ENCODE measurements at regions not wholly inside any gene's neighbourhood (a gene's known extent, or its start where the extent isn't known, plus 50 kb on each side); places are given as distances from the start of the nearest gene placed in this dataset.

GRCh38 chr3:18771931-18772330, 346.8 kb upstream of the SATB1 start:
- DNase-seq (ENCODE audit: low read depth) = no peak
- no peak for TF ChIP-seq CTCF (IDR thresholded peaks at IDR 0.05; ENCODE audit: insufficient read depth, low read depth, low read length, missing control alignments)
- H3K4me3 ChIP-seq (ENCODE audit: low read length) = no peak overlapping the region

GRCh38 chr3:18770800-18771199, 345.7 kb upstream of the SATB1 start:
- no peak for TF ChIP-seq CTCF (IDR thresholded peaks at IDR 0.05; ENCODE audit: insufficient read depth, low read depth, low read length, missing control alignments)
- no peak for DNase-seq (ENCODE audit: low read depth)
- H3K4me3 ChIP-seq (ENCODE audit: low read length) = no peak overlapping the region

GRCh38 chr3:18767756-18768303, 342.7 kb upstream of the SATB1 start:
- TF ChIP-seq CTCF (IDR thresholded peaks at IDR 0.05; ENCODE audit: insufficient read depth, low read depth, low read length, missing control alignments) = no peak
- no peak overlapping the region for H3K4me3 ChIP-seq (ENCODE audit: low read length)
- DNase-seq (ENCODE audit: low read depth) = no peak

- H3K4me3 ChIP-seq (ENCODE audit: low read length) = no peak overlapping the region
- TF ChIP-seq CTCF (IDR thresholded peaks at IDR 0.05; ENCODE audit: insufficient read depth, low read depth, low read length, missing control alignments) = no peak
- no peak for DNase-seq (ENCODE audit: low read depth)
Measured at GRCh38 chr3:18766974-18767373, 341.8 kb upstream of the SATB1 start.

GRCh38 chr3:18765662-18766061, 340.5 kb upstream of the SATB1 start:
- TF ChIP-seq CTCF (IDR thresholded peaks at IDR 0.05; ENCODE audit: insufficient read depth, low read depth, low read length, missing control alignments) = no peak
- DNase-seq (ENCODE audit: low read depth) = no peak
- no peak overlapping the region for H3K4me3 ChIP-seq (ENCODE audit: low read length)

GRCh38 chr3:18765161-18765560, 340.0 kb upstream of the SATB1 start:
- no peak for DNase-seq (ENCODE audit: low read depth)
- no peak for TF ChIP-seq CTCF (IDR thresholded peaks at IDR 0.05; ENCODE audit: insufficient read depth, low read depth, low read length, missing control alignments)
- no peak overlapping the region for H3K4me3 ChIP-seq (ENCODE audit: low read length)

GRCh38 chr3:18761530-18761929, 336.4 kb upstream of the SATB1 start:
- H3K4me3 ChIP-seq (ENCODE audit: low read length) = no peak overlapping the region
- DNase-seq (ENCODE audit: low read depth) = no peak
- no peak for TF ChIP-seq CTCF (IDR thresholded peaks at IDR 0.05; ENCODE audit: insufficient read depth, low read depth, low read length, missing control alignments)

All from epithelial cell of esophagus (primary cell).